Naive thymus-derived CD8-positive, alpha-beta T cell (primary cell): ENCODE measurements at regions not wholly inside any gene's neighbourhood (a gene's known extent, or its start where the extent isn't known, plus 50 kb on each side); places are given as distances from the start of the nearest gene placed in this dataset.
A peak's percentile ranks its signal among the peaks of the same experiment; 100 is the strongest.

Source experiments
- ATAC-seq, 2 donors: fragments of 150-1000 bp; cut with Tn5 transposase in 1 of 2; sonication (Bioruptor Pico), chemical (Tn5 transposase) in 1 of 2; 1 replicate in 1 of 2; 2 replicates in 1 of 2; pipeline ENCODE4 v1.10.0; 2021; ENCODE audit warnings: mild to moderate bottlenecking in 2 of 2, moderate library complexity in 2 of 2
- POLR2A ChIA-PET: fragments of 350-600 bp; sonication (Branson Sonifier 250); formaldehyde crosslinking; loops from one replicate; lab custom pipeline; 2021; ENCODE audit warnings: antibody characterized with exemption; lab: Charles Lee
- DNase-seq, 10 donors: peaks; one replicate each; pipeline versions ENCODE4 v3.0.0 to v3.0.0-alpha.2; 2020 to 2022
- H3K27ac Mint-ChIP-seq, 10 donors: one replicate each; pipeline ENCODE4 v1.8.0; 2020 to 2022; ENCODE audit warnings: mild to moderate bottlenecking in 10 of 10, mixed read lengths in 10 of 10, moderate library complexity in 4 of 10, inconsistent platforms in 1 of 10
- H3K27me3 Mint-ChIP-seq, 5 donors: one replicate each; pipeline ENCODE4 v1.8.0; 2021 to 2022; ENCODE audit warnings: mixed read lengths in 5 of 5
- H3K36me3 Mint-ChIP-seq, 3 donors: one replicate each; pipeline ENCODE4 v1.8.0; 2020 to 2022; ENCODE audit warnings: mixed read lengths in 3 of 3, mild to moderate bottlenecking in 2 of 3, inconsistent platforms in 1 of 3
- H3K4me1 Mint-ChIP-seq, 4 donors: one replicate each; pipeline ENCODE4 v1.8.0; 2021 to 2022; ENCODE audit warnings: mixed read lengths in 4 of 4
- H3K4me3 Mint-ChIP-seq, 10 donors: one replicate each; pipeline ENCODE4 v1.8.0; 2020 to 2022; ENCODE audit warnings: mild to moderate bottlenecking in 10 of 10, mixed read lengths in 10 of 10, moderate library complexity in 6 of 10, inconsistent platforms in 1 of 10
- H3K9me3 Mint-ChIP-seq, 9 donors: one replicate each; pipeline ENCODE4 v1.8.0; 2020 to 2022; ENCODE audit warnings: mixed read lengths in 9 of 9, mild to moderate bottlenecking in 3 of 9, inconsistent platforms in 1 of 9, moderate library complexity in 1 of 9

GRCh38 chr9:86749161-86749893, 198.0 kb downstream of the GAS1 start:
- H3K9me3 Mint-ChIP-seq: peaks cover 0 to 6% (median 0%) of the 10 kb centered on the region in 9 donors
- H3K4me1 Mint-ChIP-seq: no peaks in the 10 kb centered on the region
- POLR2A ChIA-PET: no interaction called here
- H3K27me3 Mint-ChIP-seq: peaks cover 0 to 4% (median 0%) of the 10 kb centered on the region in 5 donors
- H3K27ac Mint-ChIP-seq: no peak overlapping the region
- no peak for ATAC-seq
- H3K4me3 Mint-ChIP-seq: no peak overlapping the region
- H3K36me3 Mint-ChIP-seq: no peaks in the 10 kb centered on the region
- no peak for DNase-seq

DNA sequence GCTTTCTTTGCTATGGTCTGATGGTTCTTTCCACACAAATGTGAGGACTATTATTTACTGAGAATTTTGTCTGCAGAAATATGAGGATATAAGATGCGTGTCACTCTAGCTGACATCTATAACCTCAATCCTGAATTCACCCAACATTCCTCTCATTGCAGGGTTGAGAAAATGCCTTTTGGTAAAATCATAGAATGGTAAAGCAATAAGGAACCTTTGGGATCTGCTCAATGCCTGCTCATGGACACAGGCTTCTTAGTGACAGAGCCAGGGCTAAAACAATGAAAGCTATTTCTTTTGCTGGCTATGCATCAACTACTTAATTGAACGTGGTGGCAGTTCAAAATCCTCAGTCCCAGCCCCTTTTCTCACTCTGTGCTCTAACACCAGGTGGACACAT, 199.6 kb downstream of the GAS1 start:
- Mint-ChIP-seq H3K4me3 (no peak overlapping the region), H3K27me3 (peaks cover 0 to 4% (median 0%) of the 10 kb centered on the region in 5 donors), H3K4me1 (no peaks in the 10 kb centered on the region), H3K9me3 (peaks cover 0 to 6% (median 0%) of the 10 kb centered on the region in 9 donors), H3K27ac (no peak overlapping the region), H3K36me3 (no peaks in the 10 kb centered on the region)
- no peak for ATAC-seq
- POLR2A ChIA-PET: no interaction called here
- DNase-seq: no peak

GRCh38 chr9:86741311-86742208, 205.7 kb downstream of the GAS1 start:
- POLR2A ChIA-PET: no interaction called here
- no peak for ATAC-seq
- H3K27ac Mint-ChIP-seq: no peak overlapping the region

DNA sequence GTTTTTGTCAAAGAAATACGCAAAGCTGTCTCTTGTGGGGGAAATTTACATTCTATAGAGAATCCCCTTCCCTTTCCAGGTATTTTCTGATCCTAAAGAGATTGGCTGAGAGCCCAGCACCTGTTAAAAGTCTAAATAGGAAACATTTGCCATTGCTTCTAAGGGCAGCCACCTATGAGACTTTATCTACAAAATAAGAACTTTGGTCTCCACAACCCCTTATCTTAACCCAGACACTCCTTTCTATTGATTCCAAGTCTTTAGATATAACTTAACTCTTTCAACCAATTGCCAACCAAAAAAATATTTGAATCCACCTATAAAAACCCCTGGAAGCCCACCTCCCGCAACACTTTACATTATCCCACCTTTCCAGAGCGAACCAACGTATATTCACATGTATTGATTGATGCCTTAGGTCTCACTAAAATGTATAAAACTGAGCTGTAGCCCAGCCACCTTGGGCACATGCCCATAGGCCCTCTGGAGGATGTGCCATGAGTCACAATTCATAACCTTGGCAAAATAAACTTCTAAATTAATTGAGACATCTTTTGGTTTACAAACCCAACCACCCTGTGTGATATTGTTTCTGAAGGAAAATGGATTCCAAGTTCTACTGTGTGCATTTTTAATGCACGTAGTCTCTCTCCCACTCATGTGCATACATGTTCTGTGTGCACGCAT, 211.4 kb downstream of the GAS1 start:
- Mint-ChIP-seq H3K36me3 (no peaks in the 10 kb centered on the region), H3K4me1 (no peaks in the 10 kb centered on the region), H3K9me3 (peaks cover 0 to 3% (median 0%) of the 10 kb centered on the region in 9 donors), H3K27ac (no peak overlapping the region), H3K4me3 (no peak overlapping the region), H3K27me3 (peaks cover 0 to 21% (median 5%) of the 10 kb centered on the region in 5 donors)
- DNase-seq: no peak
- POLR2A ChIA-PET: no interaction called here
- ATAC-seq: no peak

More at GRCh38 chr9:86741311-86742208, 205.7 kb downstream of the GAS1 start:
- DNase-seq: no peak
- Mint-ChIP-seq H3K36me3 (no peaks in the 10 kb centered on the region), H3K27me3 (peaks cover 0 to 21% (median 3%) of the 10 kb centered on the region in 5 donors), H3K4me3 (no peak overlapping the region), H3K9me3 (peaks cover 0 to 3% (median 0%) of the 10 kb centered on the region in 9 donors), H3K4me1 (no peaks in the 10 kb centered on the region)

DNA sequence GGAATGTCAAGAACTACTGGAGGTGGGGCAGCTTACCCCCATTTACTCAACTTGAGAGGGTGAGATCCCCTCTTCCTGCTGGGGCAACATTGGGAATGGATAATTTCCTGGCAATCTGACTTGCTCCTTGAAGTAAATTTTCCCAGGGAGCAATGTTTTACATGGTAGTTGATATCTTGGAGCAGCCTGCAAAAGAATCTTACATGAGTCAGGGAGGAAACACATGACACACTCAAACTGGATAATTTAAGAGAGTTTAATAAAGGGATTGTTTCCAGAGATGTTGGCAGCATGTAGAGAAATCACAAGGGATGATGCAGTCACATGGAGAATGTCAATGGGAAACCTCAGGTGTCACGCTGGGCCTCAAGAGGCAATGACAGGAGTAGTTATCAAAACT, 212.5 kb downstream of the GAS1 start:
- ATAC-seq (no peak), DNase-seq (no peak)
- H3K9me3 Mint-ChIP-seq: peaks cover 0 to 3% (median 0%) of the 10 kb centered on the region in 9 donors
- H3K36me3 Mint-ChIP-seq: no peaks in the 10 kb centered on the region
- no peak overlapping the region for H3K4me3 Mint-ChIP-seq
- H3K4me1 Mint-ChIP-seq: no peaks in the 10 kb centered on the region
- H3K27me3 Mint-ChIP-seq: peaks cover 0 to 16% (median 5%) of the 10 kb centered on the region in 5 donors
- H3K27ac Mint-ChIP-seq: no peak overlapping the region
- POLR2A ChIA-PET: no interaction called here

DNA sequence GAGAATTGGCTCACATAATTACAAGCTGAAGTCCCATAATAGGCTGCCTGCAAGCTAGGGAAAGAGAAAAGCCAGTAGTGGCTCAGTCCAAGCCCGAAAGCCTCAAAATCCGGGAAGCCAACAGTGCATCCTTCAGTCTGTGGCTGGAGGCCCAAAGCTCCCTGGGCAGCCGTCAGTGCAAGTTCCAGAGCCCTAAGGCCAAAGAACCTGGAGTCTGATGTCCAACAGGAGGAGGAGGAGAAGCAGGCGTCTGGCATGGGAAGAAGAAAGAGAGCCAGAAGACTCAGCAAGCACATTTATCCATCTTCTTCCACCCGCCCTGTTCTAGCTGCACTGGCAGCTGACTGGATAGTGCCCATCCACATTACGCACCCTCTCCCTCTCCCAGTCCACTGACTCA, 213.4 kb downstream of the GAS1 start:
- DNase-seq (no peak), ATAC-seq (no peak)
- Mint-ChIP-seq H3K4me1 (no peaks in the 10 kb centered on the region), H3K36me3 (no peaks in the 10 kb centered on the region), H3K27ac (no peak overlapping the region), H3K9me3 (peaks cover 0 to 3% (median 0%) of the 10 kb centered on the region in 9 donors), H3K27me3 (peaks cover 0 to 11% (median 5%) of the 10 kb centered on the region in 5 donors), H3K4me3 (no peak overlapping the region)
- POLR2A ChIA-PET: no interaction called here

DNA sequence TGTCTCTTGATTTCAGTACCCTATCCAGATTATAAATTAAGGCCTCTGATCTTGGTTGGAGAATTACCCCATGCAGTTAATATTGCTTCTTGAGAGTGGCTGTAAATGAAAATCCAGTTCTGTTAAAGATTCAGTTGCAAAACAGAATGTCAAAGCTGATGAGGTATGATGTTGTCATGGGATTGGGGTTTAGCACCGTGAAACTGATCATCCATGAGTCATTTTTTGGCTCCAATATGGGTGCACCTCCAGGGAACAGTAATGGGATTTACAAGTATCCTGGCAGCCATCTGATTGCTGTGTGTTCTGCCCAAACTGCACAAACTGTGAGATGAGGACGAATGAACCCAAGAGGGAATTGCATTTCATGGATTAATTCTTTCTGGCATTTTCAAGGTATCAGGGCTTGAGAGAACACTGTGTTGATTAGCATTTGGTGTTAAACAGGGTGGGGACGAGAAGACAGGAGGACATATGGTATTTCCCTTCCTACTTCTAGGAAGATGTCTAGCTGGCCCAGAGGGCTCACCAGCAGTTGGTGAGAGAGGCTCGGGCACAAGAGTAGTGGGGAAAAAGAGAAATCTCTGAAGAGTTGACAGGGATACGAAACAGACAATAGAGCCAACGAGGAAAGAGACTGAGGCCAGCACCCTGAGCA, 214.7 kb downstream of the GAS1 start:
- no peak for ATAC-seq

GRCh38 chr9:86731511-86732063, 215.7 kb downstream of the GAS1 start:
- no peaks in the 10 kb centered on the region for H3K9me3 Mint-ChIP-seq
- POLR2A ChIA-PET: no interaction called here
- no peak overlapping the region for H3K4me3 Mint-ChIP-seq
- DNase-seq (no peak), ATAC-seq (no peak)
- H3K27ac Mint-ChIP-seq: no peak overlapping the region
- H3K27me3 Mint-ChIP-seq: peaks cover 0 to 4% (median 0%) of the 10 kb centered on the region in 5 donors
- H3K36me3 Mint-ChIP-seq: no peaks in the 10 kb centered on the region
- H3K4me1 Mint-ChIP-seq: no peaks in the 10 kb centered on the region

More for the DNA sequence above, 214.7 kb downstream of the GAS1 start:
- Mint-ChIP-seq H3K9me3 (peaks cover 0 to under 1% (median 0%) of the 10 kb centered on the region in 9 donors), H3K27me3 (peaks cover 0 to 4% (median 0%) of the 10 kb centered on the region in 5 donors), H3K4me3 (no peak overlapping the region), H3K36me3 (no peaks in the 10 kb centered on the region), H3K4me1 (no peaks in the 10 kb centered on the region), H3K27ac (no peak overlapping the region)
- no peak for DNase-seq
- POLR2A ChIA-PET: no interaction called here

DNA sequence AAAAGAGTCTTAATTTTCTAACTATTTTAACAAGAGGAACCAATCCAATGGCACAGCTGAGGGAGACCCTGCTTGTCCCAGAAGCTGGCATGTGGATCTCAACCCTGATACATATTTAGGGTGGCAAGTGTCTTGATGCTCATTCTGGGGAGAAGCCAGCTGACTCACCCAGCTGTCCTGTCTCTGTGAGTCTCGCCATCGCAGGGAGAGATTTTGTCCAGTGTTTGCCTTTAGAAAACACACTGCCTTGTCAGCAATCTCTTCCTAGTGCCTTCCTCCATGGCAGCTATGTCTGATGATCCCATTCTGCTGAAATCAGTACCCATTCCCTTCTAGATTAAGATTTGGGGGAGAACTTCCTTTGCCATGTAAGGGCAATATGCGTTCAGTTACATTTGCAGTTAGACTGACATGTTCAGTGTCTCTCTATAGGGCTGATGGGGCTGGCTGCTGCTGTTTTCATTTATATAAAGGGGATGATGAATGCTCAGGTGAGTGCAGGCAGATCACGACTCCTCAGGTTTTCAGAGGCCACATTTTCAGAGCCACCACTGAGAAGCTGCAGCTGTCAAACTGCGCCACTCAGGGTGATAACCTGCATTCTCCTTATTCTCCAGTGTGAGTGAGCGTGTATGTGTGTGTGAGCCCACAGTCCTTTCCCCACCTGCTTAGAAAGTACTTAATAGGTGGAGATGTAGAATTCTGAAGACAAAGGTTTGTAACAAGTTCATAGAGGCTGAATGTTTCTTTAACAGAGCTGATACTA, 217.0 kb downstream of the GAS1 start:
- Mint-ChIP-seq H3K4me3 (no peak overlapping the region), H3K4me1 (no peaks in the 10 kb centered on the region), H3K9me3 (no peaks in the 10 kb centered on the region), H3K36me3 (no peaks in the 10 kb centered on the region), H3K27me3 (peaks cover 0 to 4% (median 0%) of the 10 kb centered on the region in 5 donors), H3K27ac (no peak overlapping the region)
- DNase-seq (no peak), ATAC-seq (no peak)
- POLR2A ChIA-PET: no interaction called here

GRCh38 chr9:86724529-86724928, 222.8 kb downstream of the GAS1 start:
- Mint-ChIP-seq H3K36me3 (no peaks in the 10 kb centered on the region), H3K9me3 (no peaks in the 10 kb centered on the region), H3K27ac (no peak overlapping the region), H3K4me1 (peaks cover 8 to 19% (median 9%) of the 10 kb centered on the region in 4 donors), H3K27me3 (peaks cover 0 to 7% (median 0%) of the 10 kb centered on the region in 5 donors), H3K4me3 (no peak overlapping the region)
- no peak for DNase-seq
- POLR2A ChIA-PET: no interaction called here
- no peak for ATAC-seq

GRCh38 chr9:86723346-86723745, 224.0 kb downstream of the GAS1 start:
- peak overlapping the region in 5 of 10 donors; percentile 28 to 76 (median 72) for H3K27ac Mint-ChIP-seq
- peaks cover 8 to 19% (median 9%) of the 10 kb centered on the region in 4 donors for H3K4me1 Mint-ChIP-seq
- H3K27me3 Mint-ChIP-seq: peaks cover 0 to 7% (median 0%) of the 10 kb centered on the region in 5 donors
- peak overlapping the region in 3 of 10 donors; percentile 28 to 51 (median 32) for H3K4me3 Mint-ChIP-seq
- DNase-seq (peak in 2 of 10 donors; percentile 4 to 29), ATAC-seq (peak in 1 of 2 donors; percentile 72)
- H3K9me3 Mint-ChIP-seq: no peaks in the 10 kb centered on the region
- POLR2A ChIA-PET: no interaction called here
- no peaks in the 10 kb centered on the region for H3K36me3 Mint-ChIP-seq
